ENCODE measurements at regions not wholly inside any gene's neighbourhood (a gene's known extent, or its start where the extent isn't known, plus 50 kb on each side); places are given as distances from the start of the nearest gene placed in this dataset.

GRCh38 chr21:41566500-41567014 is 58.6 kb upstream of the TMPRSS2 start:
- H3K4me2 ChIP-seq (ENCODE audit: insufficient read depth, low read length, poor library complexity, severe bottlenecking) = no peak overlapping the region
- H2BK5ac ChIP-seq (ENCODE audit: low read length) = no peak overlapping the region
- H2BK120ac ChIP-seq (ENCODE audit: low read depth, low read length) = no peak overlapping the region
- no peaks in the 10 kb centered on the region for H3K9me3 ChIP-seq (replicated peaks in 1 of 2; ENCODE audit: control insufficient read depth in 2 of 2, insufficient read depth in 1 of 2, low read depth in 1 of 2, low read length in 2 of 2)
- peak overlapping the region; percentile 21 for H3K18ac ChIP-seq (ENCODE audit: low read length)
- H3K79me1 ChIP-seq (ENCODE audit: low read depth, low read length) = no peaks in the 10 kb centered on the region
- H3K23ac ChIP-seq (ENCODE audit: low read depth, low read length, poor library complexity) = no peak overlapping the region
- H4K8ac ChIP-seq (ENCODE audit: low read depth, low read length) = no peak overlapping the region
- H2AK5ac ChIP-seq (ENCODE audit: low read depth, low read length) = no peak overlapping the region
- WGBS, 2 donors (ENCODE audit: extremely low coverage in 2 of 2, insufficient read length in 2 of 2, insufficient replicate concordance in 1 of 2) = no CpG with 5 or more reads among the region's 3 CpGs
- no peak overlapping the region for H4K91ac ChIP-seq (ENCODE audit: low read depth, low read length, poor library complexity)
- no peak overlapping the region for H2BK12ac ChIP-seq (ENCODE audit: low read length)
- H3K27ac ChIP-seq (replicated peaks; ENCODE audit: low read length) = no peak overlapping the region
- H3K4ac ChIP-seq (ENCODE audit: low read length) = no peak overlapping the region
- H3K27me3 ChIP-seq (ENCODE audit: control insufficient read depth in 3 of 3, insufficient read depth in 3 of 3, low read depth in 1 of 3, low read length in 3 of 3) = no peaks in the 10 kb centered on the region
- H3K4me1 ChIP-seq (ENCODE audit: control insufficient read depth in 2 of 2, insufficient read depth in 1 of 2, low read depth in 1 of 2, low read length in 2 of 2) = no peaks in the 10 kb centered on the region
- H2AFZ ChIP-seq (ENCODE audit: low read length) = no peak overlapping the region
- no peak overlapping the region for H3K9ac ChIP-seq (ENCODE audit: low read depth, low read length, poor library complexity)
- H3K4me3 ChIP-seq (ENCODE audit: low read length in 2 of 2) = no peak overlapping the region
- H2BK15ac ChIP-seq (ENCODE audit: low read length) = no peak overlapping the region
- H3K36me3 ChIP-seq (replicated peaks in 1 of 2; ENCODE audit: control insufficient read depth in 2 of 2, insufficient read depth in 2 of 2, low read length in 2 of 2) = no peaks in the 10 kb centered on the region
- H3K14ac ChIP-seq (ENCODE audit: low read length) = peak overlapping the region; percentile 63
- DNase-seq (ENCODE audit: low spot score) = no peak

GRCh38 chr21:41565550-41565949 is 57.6 kb upstream of the TMPRSS2 start:
- Histone ChIP-seq H4K91ac (ENCODE audit: low read depth, low read length, poor library complexity) (no peak overlapping the region), H3K4me1 (ENCODE audit: control insufficient read depth in 2 of 2, insufficient read depth in 1 of 2, low read depth in 1 of 2, low read length in 2 of 2) (no peaks in the 10 kb centered on the region), H3K79me1 (ENCODE audit: low read depth, low read length) (no peaks in the 10 kb centered on the region), H2BK120ac (ENCODE audit: low read depth, low read length) (no peak overlapping the region), H3K4me3 (ENCODE audit: low read length in 2 of 2) (no peak overlapping the region), H3K9me3 (replicated peaks in 1 of 2; ENCODE audit: control insufficient read depth in 2 of 2, insufficient read depth in 1 of 2, low read depth in 1 of 2, low read length in 2 of 2) (no peaks in the 10 kb centered on the region), H2BK12ac (ENCODE audit: low read length) (no peak overlapping the region), H2AK5ac (ENCODE audit: low read depth, low read length) (no peak overlapping the region), H3K14ac (ENCODE audit: low read length) (no peak overlapping the region), H3K9ac (ENCODE audit: low read depth, low read length, poor library complexity) (no peak overlapping the region), H3K18ac (ENCODE audit: low read length) (no peak overlapping the region), H3K27ac (replicated peaks; ENCODE audit: low read length) (no peak overlapping the region), H3K36me3 (replicated peaks in 1 of 2; ENCODE audit: control insufficient read depth in 2 of 2, insufficient read depth in 2 of 2, low read length in 2 of 2) (no peaks in the 10 kb centered on the region), H3K4me2 (ENCODE audit: insufficient read depth, low read length, poor library complexity, severe bottlenecking) (no peak overlapping the region), H3K23ac (ENCODE audit: low read depth, low read length, poor library complexity) (no peak overlapping the region), H3K27me3 (ENCODE audit: control insufficient read depth in 3 of 3, insufficient read depth in 3 of 3, low read depth in 1 of 3, low read length in 3 of 3) (no peaks in the 10 kb centered on the region), H2AFZ (ENCODE audit: low read length) (no peak overlapping the region), H4K8ac (ENCODE audit: low read depth, low read length) (no peak overlapping the region), H3K4ac (ENCODE audit: low read length) (no peak overlapping the region), H2BK5ac (ENCODE audit: low read length) (no peak overlapping the region), H2BK15ac (ENCODE audit: low read length) (no peak overlapping the region)
- no CpG with 5 or more reads among the region's 11 CpGs for WGBS, 2 donors (ENCODE audit: extremely low coverage in 2 of 2, insufficient read length in 2 of 2, insufficient replicate concordance in 1 of 2)
- DNase-seq (ENCODE audit: low spot score) = no peak

- no peak overlapping the region for H2AFZ ChIP-seq (ENCODE audit: low read length)
- H2BK5ac ChIP-seq (ENCODE audit: low read length) = no peak overlapping the region
- H3K9me3 ChIP-seq (replicated peaks in 1 of 2; ENCODE audit: control insufficient read depth in 2 of 2, insufficient read depth in 1 of 2, low read depth in 1 of 2, low read length in 2 of 2) = no peaks in the 10 kb centered on the region
- DNase-seq (ENCODE audit: low spot score) = no peak
- H3K27me3 ChIP-seq (ENCODE audit: control insufficient read depth in 3 of 3, insufficient read depth in 3 of 3, low read depth in 1 of 3, low read length in 3 of 3) = no peaks in the 10 kb centered on the region
- H3K27ac ChIP-seq (replicated peaks; ENCODE audit: low read length) = no peak overlapping the region
- H2AK5ac ChIP-seq (ENCODE audit: low read depth, low read length) = no peak overlapping the region
- H2BK12ac ChIP-seq (ENCODE audit: low read length) = no peak overlapping the region
- H2BK120ac ChIP-seq (ENCODE audit: low read depth, low read length) = no peak overlapping the region
- H3K9ac ChIP-seq (ENCODE audit: low read depth, low read length, poor library complexity) = no peak overlapping the region
- no peak overlapping the region for H2BK15ac ChIP-seq (ENCODE audit: low read length)
- H3K36me3 ChIP-seq (replicated peaks in 1 of 2; ENCODE audit: control insufficient read depth in 2 of 2, insufficient read depth in 2 of 2, low read length in 2 of 2) = no peaks in the 10 kb centered on the region
- no CpG with 5 or more reads among the region's 10 CpGs for WGBS, 2 donors (ENCODE audit: extremely low coverage in 2 of 2, insufficient read length in 2 of 2, insufficient replicate concordance in 1 of 2)
- H3K4me1 ChIP-seq (ENCODE audit: control insufficient read depth in 2 of 2, insufficient read depth in 1 of 2, low read depth in 1 of 2, low read length in 2 of 2) = no peaks in the 10 kb centered on the region
- no peak overlapping the region for H4K91ac ChIP-seq (ENCODE audit: low read depth, low read length, poor library complexity)
- no peak overlapping the region for H4K8ac ChIP-seq (ENCODE audit: low read depth, low read length)
- H3K4me3 ChIP-seq (ENCODE audit: low read length in 2 of 2) = no peak overlapping the region
- no peak overlapping the region for H3K14ac ChIP-seq (ENCODE audit: low read length)
- H3K79me1 ChIP-seq (ENCODE audit: low read depth, low read length) = no peaks in the 10 kb centered on the region
- H3K18ac ChIP-seq (ENCODE audit: low read length) = no peak overlapping the region
- no peak overlapping the region for H3K4me2 ChIP-seq (ENCODE audit: insufficient read depth, low read length, poor library complexity, severe bottlenecking)
- H3K4ac ChIP-seq (ENCODE audit: low read length) = no peak overlapping the region
- H3K23ac ChIP-seq (ENCODE audit: low read depth, low read length, poor library complexity) = no peak overlapping the region
Measured at GRCh38 chr21:41564871-41565274, 56.9 kb upstream of the TMPRSS2 start.

- H3K36me3 ChIP-seq (replicated peaks in 1 of 2; ENCODE audit: control insufficient read depth in 2 of 2, insufficient read depth in 2 of 2, low read length in 2 of 2) = no peaks in the 10 kb centered on the region
- H2BK5ac ChIP-seq (ENCODE audit: low read length) = no peak overlapping the region
- no peak overlapping the region for H3K27ac ChIP-seq (replicated peaks; ENCODE audit: low read length)
- H4K91ac ChIP-seq (ENCODE audit: low read depth, low read length, poor library complexity) = no peak overlapping the region
- H2BK12ac ChIP-seq (ENCODE audit: low read length) = no peak overlapping the region
- H3K4me3 ChIP-seq (ENCODE audit: low read length in 2 of 2) = no peak overlapping the region
- H3K14ac ChIP-seq (ENCODE audit: low read length) = no peak overlapping the region
- H3K4ac ChIP-seq (ENCODE audit: low read length) = no peak overlapping the region
- no peak for DNase-seq (ENCODE audit: low spot score)
- no peaks in the 10 kb centered on the region for H3K4me1 ChIP-seq (ENCODE audit: control insufficient read depth in 2 of 2, insufficient read depth in 1 of 2, low read depth in 1 of 2, low read length in 2 of 2)
- no peaks in the 10 kb centered on the region for H3K9me3 ChIP-seq (replicated peaks in 1 of 2; ENCODE audit: control insufficient read depth in 2 of 2, insufficient read depth in 1 of 2, low read depth in 1 of 2, low read length in 2 of 2)
- H3K27me3 ChIP-seq (ENCODE audit: control insufficient read depth in 3 of 3, insufficient read depth in 3 of 3, low read depth in 1 of 3, low read length in 3 of 3) = no peaks in the 10 kb centered on the region
- H3K79me1 ChIP-seq (ENCODE audit: low read depth, low read length) = no peaks in the 10 kb centered on the region
- no peak overlapping the region for H3K4me2 ChIP-seq (ENCODE audit: insufficient read depth, low read length, poor library complexity, severe bottlenecking)
- H4K8ac ChIP-seq (ENCODE audit: low read depth, low read length) = no peak overlapping the region
- H2BK15ac ChIP-seq (ENCODE audit: low read length) = no peak overlapping the region
- WGBS, 2 donors (ENCODE audit: extremely low coverage in 2 of 2, insufficient read length in 2 of 2, insufficient replicate concordance in 1 of 2) = no CpG with 5 or more reads among the region's 26 CpGs
- H3K18ac ChIP-seq (ENCODE audit: low read length) = no peak overlapping the region
- no peak overlapping the region for H2BK120ac ChIP-seq (ENCODE audit: low read depth, low read length)
- no peak overlapping the region for H3K9ac ChIP-seq (ENCODE audit: low read depth, low read length, poor library complexity)
- no peak overlapping the region for H2AK5ac ChIP-seq (ENCODE audit: low read depth, low read length)
- no peak overlapping the region for H2AFZ ChIP-seq (ENCODE audit: low read length)
- H3K23ac ChIP-seq (ENCODE audit: low read depth, low read length, poor library complexity) = no peak overlapping the region
Measured at GRCh38 chr21:41562101-41563000, 54.4 kb upstream of the TMPRSS2 start.

Data from neuronal stem cell (in vitro differentiated cells).